HepG2 (cell line): ENCODE measurements at regions not wholly inside any gene's neighbourhood (a gene's known extent, or its start where the extent isn't known, plus 50 kb on each side); places are given as distances from the start of the nearest gene placed in this dataset.

Experiments used
- CCDC6 ChIP-seq: sonication (generic); formaldehyde crosslinking; IDR thresholded peaks from 2 replicates; pipeline ENCODE4 v1.8.1; 2022; ENCODE audit warnings: mild to moderate bottlenecking, missing genetic modification reagents, moderate library complexity
- CEBPB ChIP-seq: IDR thresholded peaks from 2 replicates; pipeline ENCODE4 v1.6.1; 2011; ENCODE audit warnings: low read depth, low read length, improper control_type of control experiment, borderline replicate concordance
- FOXJ3 ChIP-seq: sonication (generic); formaldehyde crosslinking; IDR thresholded peaks from 2 replicates; pipeline ENCODE4 v1.4.0; 2020; ENCODE audit warnings: missing genetic modification reagents, mild to moderate bottlenecking, borderline replicate concordance
- HOXA3 ChIP-seq: sonication (generic); formaldehyde crosslinking; IDR thresholded peaks from 2 replicates; pipeline ENCODE4 v1.5.0; 2020; ENCODE audit warnings: missing genetic modification reagents
- HOXD1 ChIP-seq: sonication (generic); formaldehyde crosslinking; IDR thresholded peaks from 2 replicates; pipeline ENCODE4 v1.5.0; 2020; ENCODE audit warnings: missing genetic modification reagents
- IRF2 ChIP-seq: IDR thresholded peaks from 2 replicates; pipeline ENCODE4 v1.6.1; 2018; ENCODE audit warnings: missing genetic modification reagents, missing compliant biosample characterization
- KDM1A ChIP-seq: IDR thresholded peaks from 2 replicates; pipeline ENCODE4 v1.6.1; 2016; ENCODE audit warnings: missing compliant biosample characterization
- MBNL3 ChIP-seq: fragments of 250-450 bp; sonication (Bioruptor Pico); conservative IDR thresholded peaks from 2 replicates; pipeline ENCODE4 v1.8.0; 2022; ENCODE audit warnings: mild to moderate bottlenecking, inconsistent platforms
- NONO ChIP-seq, 2 experiments: fragments of 450-650 bp in 1 of 2; sonication (generic) in 1 of 2; formaldehyde crosslinking in 1 of 2; IDR thresholded peaks in 1 of 2; conservative IDR thresholded peaks in 1 of 2; 2 replicates each; pipeline versions ENCODE4 v1.6.1 to v1.8.0; 2017 to 2022; ENCODE audit warnings: mild to moderate bottlenecking in 1 of 2, missing genetic modification reagents in 1 of 2, moderate library complexity in 1 of 2
- RBM22 ChIP-seq: fragments of 200-400 bp; formaldehyde crosslinking; optimal IDR thresholded peaks from 2 replicates; pipeline ENCODE3; 2017; ENCODE audit warnings: mild to moderate bottlenecking, low read length, moderate library complexity
- RCOR2 ChIP-seq: IDR thresholded peaks from 2 replicates; pipeline ENCODE4 v1.6.1; 2016; ENCODE audit warnings: missing biosample characterization, missing genetic modification reagents
- RFXAP ChIP-seq: sonication (generic); formaldehyde crosslinking; IDR thresholded peaks from 2 replicates; pipeline ENCODE4 v1.4.0; 2020; ENCODE audit warnings: missing genetic modification reagents, borderline replicate concordance
- SIX1 ChIP-seq: sonication (generic); formaldehyde crosslinking; IDR thresholded peaks from 2 replicates; pipeline ENCODE4 v1.4.0; 2020; ENCODE audit warnings: missing genetic modification reagents, borderline replicate concordance
- TAF1 ChIP-seq: sonication (generic); formaldehyde crosslinking; IDR thresholded peaks from 2 replicates; pipeline ENCODE4 v1.4.0; 2020; ENCODE audit warnings: missing genetic modification reagents
- TEAD3 ChIP-seq: optimal IDR thresholded peaks from 2 replicates; pipeline ENCODE3; 2016; ENCODE audit warnings: borderline replicate concordance
- ZBED4 ChIP-seq: sonication (generic); formaldehyde crosslinking; IDR thresholded peaks from 2 replicates; pipeline ENCODE4 v1.4.0; 2020; ENCODE audit warnings: missing genetic modification reagents, borderline replicate concordance
- ZBTB33 ChIP-seq: sonication (generic); formaldehyde crosslinking; IDR thresholded peaks from 2 replicates; pipeline ENCODE4 v1.4.0; 2020; ENCODE audit warnings: missing genetic modification reagents
- ZFP62 ChIP-seq: sonication (generic); formaldehyde crosslinking; IDR thresholded peaks from 2 replicates; pipeline ENCODE4 v1.4.0; 2020; ENCODE audit warnings: missing genetic modification reagents
- ZNF12 ChIP-seq: sonication (generic); formaldehyde crosslinking; IDR thresholded peaks from 2 replicates; pipeline ENCODE4 v1.5.0; 2020; ENCODE audit warnings: missing genetic modification reagents
- ZNF331 ChIP-seq: sonication (generic); formaldehyde crosslinking; IDR thresholded peaks from 2 replicates; pipeline ENCODE4 v1.4.0; 2020; ENCODE audit warnings: missing genetic modification reagents
- ZNF513 ChIP-seq: sonication (generic); formaldehyde crosslinking; conservative IDR thresholded peaks from 2 replicates; pipeline ENCODE4 v1.5.0; 2020; ENCODE audit warnings: missing genetic modification reagents
- ZNF629 ChIP-seq: sonication (generic); formaldehyde crosslinking; conservative IDR thresholded peaks from 2 replicates; pipeline ENCODE4 v1.5.0; 2020; ENCODE audit warnings: missing genetic modification reagents
- ZNF644 ChIP-seq: IDR thresholded peaks from 2 replicates; pipeline ENCODE4 v1.6.1; 2016; ENCODE audit warnings: low read depth
- ZNF703 ChIP-seq: sonication (generic); formaldehyde crosslinking; IDR thresholded peaks from 2 replicates; pipeline ENCODE4 v1.5.1; 2020; ENCODE audit warnings: missing genetic modification reagents, mild to moderate bottlenecking, moderate library complexity, borderline replicate concordance
- ZSCAN9 ChIP-seq: IDR thresholded peaks from 2 replicates; pipeline ENCODE4 v1.6.1; 2016; ENCODE audit warnings: borderline replicate concordance

- TF ChIP-seq ZNF629 (CRISPR knock-in tag) (peak; percentile 44), CCDC6 (CRISPR knock-in tag) (no peak), TAF1 (CRISPR knock-in tag) (no peak), ZFP62 (CRISPR knock-in tag) (no peak), ZNF12 (no peak), FOXJ3 (CRISPR knock-in tag) (peak; percentile 77; the same call in 1 of the 2 replicates), RFXAP (CRISPR knock-in tag) (0 out of 2 replicates have a peak, but pooled peaks have one; percentile 31), HOXD1 (CRISPR knock-in tag) (0 out of 2 replicates have a peak, but pooled peaks have one; percentile 40), HOXA3 (CRISPR knock-in tag) (0 out of 2 replicates have a peak, but pooled peaks have one; percentile 25), ZBTB33 (CRISPR knock-in tag) (0 out of 2 replicates have a peak, but pooled peaks have one; percentile 64), RCOR2 (CRISPR knock-in tag) (peak; percentile 44), SIX1 (CRISPR knock-in tag) (no peak), IRF2 (CRISPR knock-in tag) (0 out of 2 replicates have a peak, but pooled peaks have one; percentile 6), ZBED4 (CRISPR knock-in tag) (no peak), RBM22 (peak; percentile 60), TEAD3 (peak; percentile 12), ZNF703 (CRISPR knock-in tag) (no peak), ZSCAN9 (CRISPR knock-in tag) (0 out of 2 replicates have a peak, but pooled peaks have one; percentile 1), CEBPB (no peak), ZNF513 (CRISPR knock-in tag) (0 out of 2 replicates have a peak, but pooled peaks have one; percentile 14), ZNF331 (CRISPR knock-in tag) (peak; percentile 61; the same call in 1 of the 2 replicates), ZNF644 (CRISPR knock-in tag) (0 out of 2 replicates have a peak, but pooled peaks have one; percentile 10), NONO (IDR thresholded peaks at IDR 0.05) (no peak), NONO (CRISPR knock-in tag; conservative IDR thresholded peaks at IDR 0.05) (no peak; the same call in 1 of the 2 replicates), MBNL3 (no peak), KDM1A (CRISPR knock-in tag) (peak; percentile 66; the same call in 1 of the 2 replicates)
- TF ChIP-seq, all 625 proteins: peak for 37
Observed at GRCh38 chr1:222464841-222465210, 83.1 kb downstream of the HHIPL2 start (continued).
